Prostate gland (tissue), 2 donors: ENCODE measurements at regions not wholly inside any gene's neighbourhood (a gene's known extent, or its start where the extent isn't known, plus 50 kb on each side); places are given as distances from the start of the nearest gene placed in this dataset.

Source experiments
- DNase-seq: peaks from one replicate; pipeline ENCODE4 v3.0.0-alpha.2; 2019; ENCODE audit warnings: low spot score
- H3K27ac ChIP-seq, 2 donors: fragments of 200-600 bp; sonication (generic); 2 replicates each; pipeline ENCODE4 v1.5.1; 2017 to 2019
- H3K27me3 ChIP-seq: fragments of 200-600 bp; sonication (generic); replicated peaks from 2 replicates; pipeline ENCODE4 v1.5.1; 2019; ENCODE audit not compliant: insufficient read depth
- H3K36me3 ChIP-seq, 2 donors: fragments of 200-600 bp; sonication (generic); 1 replicate in 1 of 2; 2 replicates in 1 of 2; pipeline versions ENCODE4 v1.5.1 to v1.8.1; 2017 to 2019
- H3K4me1 ChIP-seq: fragments of 200-600 bp; sonication (generic); replicated peaks from 2 replicates; pipeline ENCODE4 v1.5.1; 2019
- H3K4me3 ChIP-seq, 2 donors: fragments of 200-600 bp; sonication (generic); 2 replicates each; pipeline ENCODE4 v1.5.1; 2017 to 2019
- H3K9me3 ChIP-seq: fragments of 200-600 bp; sonication (generic); 2 replicates; pipeline ENCODE4 v1.5.1; 2017
- CTCF ChIP-seq, 4 experiments: fragments of 200-600 bp in 2 of 4; fragments of 450-650 bp in 2 of 4; sonication (generic) in 2 of 4; IDR thresholded peaks; 1 replicate in 3 of 4; 2 replicates in 1 of 4; pipeline ENCODE4 v1.5.1; 2016 to 2019; ENCODE audit warnings: antibody characterized with exemption in 4 of 4, mild to moderate bottlenecking in 2 of 4, moderate library complexity in 2 of 4
- POLR2A ChIP-seq: fragments of 450-650 bp; IDR thresholded peaks from one replicate; pipeline ENCODE4 v1.6.1; 2016; ENCODE audit warnings: antibody characterized with exemption, mild to moderate bottlenecking
- POLR2AphosphoS5 ChIP-seq: sonication (generic); formaldehyde crosslinking; IDR thresholded peaks from one replicate; pipeline ENCODE4 v1.6.1; 2017; ENCODE audit warnings: antibody characterized with exemption
- WGBS: methylation state at CpG from one replicate; pipeline ENCODE4 v1.1.5; 2018; 5-methylcytosine and 5-hydroxymethylcytosine counted together
- intact Hi-C: fragments of 100-400 bp; cut with DNase I; formaldehyde crosslinking; loops from one replicate; pipeline ENCODE4 v1.14.2; 2022

GRCh38 chr20:11652128-11652527 lies 265.6 kb upstream of the BTBD3 start:
- Histone ChIP-seq H3K27me3 (no peaks in the 10 kb centered on the region), H3K9me3 (no peaks in the 10 kb centered on the region), H3K36me3 (no peaks in the 10 kb centered on the region), H3K4me1 (no peaks in the 10 kb centered on the region), H3K27ac (no peak overlapping the region), H3K4me3 (no peak overlapping the region)
- TF ChIP-seq POLR2AphosphoS5 = no peak
- TF ChIP-seq POLR2A = no peak
- TF ChIP-seq CTCF (IDR thresholded peaks at IDR 0.05) = no peak
- WGBS = 61% methylated on average over 3 of the region's 3 CpGs
- intact Hi-C loops = no loop called here
- no peak for DNase-seq

DNA sequence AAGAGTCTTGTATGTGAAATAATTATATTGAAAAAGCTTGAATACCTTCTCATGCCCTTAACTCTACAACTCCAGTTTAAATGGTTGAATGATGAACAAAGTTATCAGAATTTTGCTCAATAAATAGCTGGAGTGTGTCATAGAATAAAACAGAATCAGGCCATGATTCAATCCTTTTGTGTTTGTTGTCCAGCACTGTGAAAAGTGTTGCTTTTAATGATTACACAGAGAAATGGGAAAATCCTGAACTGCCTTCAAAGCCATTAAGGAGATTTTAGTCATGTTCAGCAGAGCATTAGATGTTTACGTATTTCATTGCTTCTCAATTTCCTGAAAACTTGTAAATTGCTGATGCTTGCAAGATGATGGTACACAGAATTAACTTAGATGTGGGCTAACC lies 262.9 kb upstream of the BTBD3 start:
- Histone ChIP-seq H3K4me1 (no peaks in the 10 kb centered on the region), H3K27ac (no peak overlapping the region), H3K27me3 (no peaks in the 10 kb centered on the region), H3K9me3 (no peaks in the 10 kb centered on the region), H3K36me3 (no peaks in the 10 kb centered on the region), H3K4me3 (no peak overlapping the region)
- DNase-seq = no peak
- 88% methylated on average over 1 of the region's 1 CpG for WGBS
- TF ChIP-seq CTCF (IDR thresholded peaks at IDR 0.05) (no peak), POLR2A (no peak), POLR2AphosphoS5 (no peak)
- intact Hi-C loops = no loop called here

DNA sequence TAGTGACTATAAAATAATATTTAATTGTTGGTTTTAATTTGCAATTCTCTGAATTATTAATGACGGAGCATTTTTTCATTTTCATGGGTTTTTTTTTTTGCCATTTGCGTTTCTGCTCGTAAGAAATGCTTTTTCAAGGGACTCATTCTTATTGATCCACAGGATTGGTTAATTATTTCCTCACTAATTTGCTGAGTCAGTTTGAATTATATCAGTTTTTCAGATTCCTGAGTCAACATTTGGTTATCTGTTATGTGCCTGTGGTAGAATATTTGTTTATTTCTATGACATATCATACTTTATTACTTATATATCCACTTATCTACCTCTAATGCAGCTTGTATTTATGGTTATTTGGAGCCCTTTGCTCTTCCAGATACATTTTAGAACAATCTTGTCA lies 257.0 kb upstream of the BTBD3 start:
- H3K36me3 ChIP-seq = no peaks in the 10 kb centered on the region
- no peaks in the 10 kb centered on the region for H3K4me1 ChIP-seq
- H3K27ac ChIP-seq = no peak overlapping the region
- no peak for DNase-seq
- no peaks in the 10 kb centered on the region for H3K9me3 ChIP-seq
- intact Hi-C loops = no loop called here
- H3K27me3 ChIP-seq = no peaks in the 10 kb centered on the region
- H3K4me3 ChIP-seq = no peak overlapping the region
- TF ChIP-seq POLR2A (no peak), POLR2AphosphoS5 (no peak), CTCF (IDR thresholded peaks at IDR 0.05) (no peak)
- 96% methylated on average over 3 of the region's 3 CpGs for WGBS

- WGBS = 53% methylated on average over 1 of the region's 1 CpG
- no peak overlapping the region for H3K4me3 ChIP-seq
- intact Hi-C loops = loop anchor here (10.0 kb wide), 1 partner anchor 254 kb away; no protein-coding TSS in a partner anchor
Observed at GRCh38 chr20:11671015-11671511, 246.6 kb upstream of the BTBD3 start.

More at GRCh38 chr20:11671015-11671511, 246.6 kb upstream of the BTBD3 start:
- no peak for DNase-seq
- H3K27ac ChIP-seq = no peak overlapping the region
- TF ChIP-seq POLR2AphosphoS5 (no peak), POLR2A (no peak), CTCF (IDR thresholded peaks at IDR 0.05) (no peak)
- no peaks in the 10 kb centered on the region for H3K27me3 ChIP-seq
- H3K4me1 ChIP-seq = no peaks in the 10 kb centered on the region
- H3K9me3 ChIP-seq = no peaks in the 10 kb centered on the region
- H3K36me3 ChIP-seq = no peaks in the 10 kb centered on the region
